ENCODE measurements at regions not wholly inside any gene's neighbourhood (a gene's known extent, or its start where the extent isn't known, plus 50 kb on each side); places are given as distances from the start of the nearest gene placed in this dataset.

GRCh38 chr12:24173067-24173466, 223.6 kb upstream of the SOX5 start:
- TF ChIP-seq, protein P1, sequence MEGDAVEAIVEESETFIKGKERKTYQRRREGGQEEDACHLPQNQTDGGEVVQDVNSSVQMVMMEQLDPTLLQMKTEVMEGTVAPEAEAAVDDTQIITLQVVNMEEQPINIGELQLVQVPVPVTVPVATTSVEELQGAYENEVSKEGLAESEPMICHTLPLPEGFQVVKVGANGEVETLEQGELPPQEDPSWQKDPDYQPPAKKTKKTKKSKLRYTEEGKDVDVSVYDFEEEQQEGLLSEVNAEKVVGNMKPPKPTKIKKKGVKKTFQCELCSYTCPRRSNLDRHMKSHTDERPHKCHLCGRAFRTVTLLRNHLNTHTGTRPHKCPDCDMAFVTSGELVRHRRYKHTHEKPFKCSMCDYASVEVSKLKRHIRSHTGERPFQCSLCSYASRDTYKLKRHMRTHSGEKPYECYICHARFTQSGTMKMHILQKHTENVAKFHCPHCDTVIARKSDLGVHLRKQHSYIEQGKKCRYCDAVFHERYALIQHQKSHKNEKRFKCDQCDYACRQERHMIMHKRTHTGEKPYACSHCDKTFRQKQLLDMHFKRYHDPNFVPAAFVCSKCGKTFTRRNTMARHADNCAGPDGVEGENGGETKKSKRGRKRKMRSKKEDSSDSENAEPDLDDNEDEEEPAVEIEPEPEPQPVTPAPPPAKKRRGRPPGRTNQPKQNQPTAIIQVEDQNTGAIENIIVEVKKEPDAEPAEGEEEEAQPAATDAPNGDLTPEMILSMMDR (IDR thresholded peaks at IDR 0.05; ENCODE audit: low read length), result no peak
- no peak for TF ChIP-seq EZH2 (IDR thresholded peaks at IDR 0.05; ENCODE audit: borderline replicate concordance, low read length)
